HG03457 (cell line): ENCODE measurements at regions not wholly inside any gene's neighbourhood (a gene's known extent, or its start where the extent isn't known, plus 50 kb on each side); places are given as distances from the start of the nearest gene placed in this dataset.

Experiments used
- ATAC-seq: cut with Tn5 transposase; IDR thresholded peaks from one replicate; pipeline ENCODE4 v1.9.1; 2021; ENCODE audit warnings: moderate number of reproducible peaks; ENCODE audit not compliant: unreplicated experiment

GRCh38 chr10:85524001-85524666 lies 842.5 kb downstream of the GRID1 start:
- ATAC-seq: no peak

- ATAC-seq: no peak
Measured at GRCh38 chr10:85527616-85528317, 838.8 kb downstream of the GRID1 start.

- no peak for ATAC-seq
Measured at GRCh38 chr10:85528318-85528652, 838.3 kb downstream of the GRID1 start.

GRCh38 chr10:85531706-85532105 lies 834.9 kb downstream of the GRID1 start:
- ATAC-seq: no peak

GRCh38 chr10:85532773-85533172 lies 833.8 kb downstream of the GRID1 start:
- ATAC-seq: no peak

- no peak for ATAC-seq
Measured at GRCh38 chr10:85535926-85536325, 830.7 kb downstream of the GRID1 start.

GRCh38 chr10:85537561-85537960 lies 829.0 kb downstream of the GRID1 start:
- no peak for ATAC-seq

DNA sequence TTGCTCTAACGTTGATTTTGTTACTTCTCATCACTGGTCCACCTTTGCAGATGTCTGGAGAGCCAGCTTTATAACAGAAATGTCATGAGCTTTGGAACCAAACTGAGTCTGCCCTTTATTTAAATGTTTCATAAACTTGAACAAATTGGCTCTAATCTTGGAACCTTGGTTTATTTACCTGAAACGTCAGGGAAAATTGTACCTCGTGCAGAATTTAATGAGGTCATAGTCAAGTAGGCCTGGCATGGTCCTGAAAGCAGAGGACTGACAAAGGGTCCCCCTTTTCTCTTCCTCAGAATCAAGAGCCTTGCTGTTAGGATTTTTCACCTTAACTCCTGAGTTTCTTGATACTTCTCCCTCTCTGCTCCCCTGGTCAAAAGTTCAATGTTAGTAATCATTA lies 828.0 kb downstream of the GRID1 start:
- ATAC-seq: no peak

GRCh38 chr10:85542152-85542551 lies 824.4 kb downstream of the GRID1 start:
- ATAC-seq: no peak

DNA sequence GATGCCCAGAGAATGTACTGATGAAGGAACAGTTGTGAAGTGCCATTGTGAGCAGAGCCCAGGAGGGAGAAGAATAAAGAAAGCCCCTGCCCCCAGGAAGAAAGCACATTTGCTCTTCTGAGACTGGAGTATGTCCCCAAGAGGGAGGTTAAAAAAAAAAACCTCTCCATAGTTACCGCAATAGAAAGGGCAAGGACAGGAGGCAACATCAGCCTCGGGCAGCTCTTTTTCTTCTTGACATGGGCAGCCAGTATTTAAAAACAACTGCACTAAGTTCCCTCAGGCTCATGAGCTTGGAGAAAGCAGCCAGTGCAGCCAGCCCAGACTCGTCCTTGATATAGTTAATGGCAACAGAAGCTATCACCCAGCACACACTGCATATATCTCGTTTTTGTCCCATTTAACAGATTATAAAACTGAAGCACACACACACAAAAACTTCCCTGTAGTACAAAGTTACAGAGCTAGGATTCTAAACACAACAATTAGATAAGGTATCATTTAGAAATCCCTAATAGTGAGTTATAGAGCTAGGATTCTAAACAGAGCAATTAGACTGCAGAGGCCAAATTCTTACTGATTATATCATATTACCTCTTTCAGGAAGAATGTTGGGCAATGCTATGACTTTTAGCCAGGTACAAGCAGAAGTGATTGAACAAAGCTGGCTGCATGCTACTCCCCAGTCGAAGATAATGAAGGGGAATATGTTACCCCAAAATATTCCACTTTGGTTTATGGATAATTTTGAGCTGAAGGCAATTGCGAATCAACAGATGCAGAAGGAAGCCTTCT lies 823.5 kb downstream of the GRID1 start:
- no peak for ATAC-seq

DNA sequence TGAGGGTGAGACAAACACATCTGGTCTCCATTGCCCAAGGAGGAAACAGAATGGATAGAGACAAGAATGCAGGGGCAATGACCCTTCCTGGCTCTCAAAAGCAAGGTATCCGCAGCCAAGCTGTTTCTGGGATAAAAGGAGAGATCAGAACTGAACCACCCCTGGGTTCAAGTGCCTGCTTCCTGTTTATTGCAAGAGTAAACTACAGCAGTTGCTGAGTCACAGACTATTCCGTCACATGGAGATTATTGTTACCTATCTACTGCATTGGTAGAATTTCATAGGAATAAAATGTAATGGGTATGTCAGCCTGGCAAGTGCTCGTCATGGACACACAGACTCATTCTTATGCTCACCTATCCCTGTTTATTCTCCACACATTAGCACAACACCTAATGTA lies 821.6 kb downstream of the GRID1 start:
- ATAC-seq: no peak

DNA sequence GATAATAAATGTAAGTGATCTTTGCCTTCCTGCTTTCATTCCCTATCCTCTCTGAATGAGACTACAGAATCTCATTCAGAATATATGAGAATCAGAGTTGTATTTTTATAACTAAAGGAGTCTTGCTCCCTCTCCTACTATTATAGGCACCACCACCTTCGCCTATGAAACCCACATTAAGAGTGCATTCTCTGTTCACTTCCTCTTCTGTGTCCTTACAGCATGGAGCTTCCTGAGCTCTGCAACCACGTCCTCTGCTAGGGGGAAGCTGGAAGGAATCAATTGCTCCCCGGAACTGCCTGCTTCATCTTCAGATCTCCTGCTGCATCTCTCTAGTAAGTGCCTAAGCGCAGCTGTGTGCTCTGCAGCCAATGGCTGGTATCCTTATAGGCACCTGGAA lies 820.7 kb downstream of the GRID1 start:
- ATAC-seq: no peak

DNA sequence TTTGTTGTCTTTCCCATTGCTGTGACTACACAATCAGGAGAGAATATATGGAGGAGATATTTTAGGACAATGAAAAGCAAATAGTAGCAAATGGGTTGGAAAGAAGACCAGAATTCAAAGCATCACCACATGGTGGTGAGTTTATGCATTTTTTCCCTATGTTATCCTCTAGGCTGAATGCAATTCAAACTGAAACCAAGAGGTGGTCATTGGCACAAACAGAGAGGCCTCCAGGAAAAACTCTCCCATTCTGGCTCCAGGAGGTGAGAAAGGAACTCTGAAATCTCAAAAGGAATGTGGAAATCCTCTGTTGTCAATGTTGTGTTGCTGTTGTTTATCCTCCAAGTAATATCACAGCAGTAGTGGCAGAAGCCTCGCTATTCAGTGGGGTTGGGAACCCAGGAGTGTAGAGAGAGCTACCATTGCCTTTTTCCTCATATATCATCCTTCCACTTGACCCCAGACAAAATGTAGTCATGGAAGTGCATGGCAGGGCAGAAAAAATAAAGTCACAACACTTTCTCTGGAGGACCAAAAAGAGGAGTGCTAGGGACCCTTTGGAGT lies 819.1 kb downstream of the GRID1 start:
- no peak for ATAC-seq

DNA sequence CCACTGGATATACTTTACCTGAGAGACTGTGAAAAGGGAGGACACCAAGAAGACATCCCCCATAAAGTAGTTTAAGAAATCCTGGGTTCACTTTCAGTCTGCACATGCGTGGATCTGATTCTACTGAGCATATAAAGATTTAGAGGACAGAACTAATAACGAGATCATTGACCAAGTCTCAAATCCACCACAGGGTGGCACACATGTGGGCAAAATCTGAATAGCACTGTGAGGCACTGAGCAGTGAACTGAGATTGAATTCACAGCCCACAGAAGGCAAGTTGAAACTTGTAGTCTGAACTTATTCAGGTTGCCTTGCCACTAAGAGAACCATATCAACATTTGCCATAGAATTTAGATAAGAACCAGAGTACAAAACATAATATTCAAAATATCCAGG lies 818.6 kb downstream of the GRID1 start:
- peak; percentile 80 for ATAC-seq
